HepG2 (cell line): ENCODE measurements at regions not wholly inside any gene's neighbourhood (a gene's known extent, or its start where the extent isn't known, plus 50 kb on each side); places are given as distances from the start of the nearest gene placed in this dataset.

Experiments used
- ATAC-seq: fragments of 200-7000 bp; cut with Tn5 transposase; 3 replicates; pipeline ENCODE4 v1.9.1; 2020; ENCODE audit warnings: mild to moderate bottlenecking, moderate library complexity
- BruUV-seq: library from RNA; stranded (reverse); fragments of 400-500 nt; replicated peaks from 2 replicates; lab custom pipeline; 2021; lab: Mats Ljungman, UMichigan
- CTCF ChIA-PET: fragments of 300-600 bp; formaldehyde crosslinking; extraction: SDS; loops from one replicate; lab custom pipeline; 2021; ENCODE audit warnings: low total read pairs, inconsistent platforms, low intra/inter-chr PET ratio; lab: Yijun Ruan, JAX
- POLR2A ChIA-PET: fragments of 350-600 bp; sonication (Branson Sonifier 250); formaldehyde crosslinking; loops from one replicate; lab custom pipeline; 2020; ENCODE audit warnings: antibody characterized with exemption, inconsistent platforms; lab: Yijun Ruan, JAX
- DNase-seq: peaks from one replicate; pipeline ENCODE4 v3.0.0-alpha.2; 2015; ENCODE audit warnings: low spot score
- FAIRE-seq: peaks from 3 replicates; lab custom pipeline; 2011; peaks lifted over from hg19 to GRCh38; lab: Jason Lieb, UNC
- H2AFZ ChIP-seq: one replicate; pipeline ENCODE4 v1.6.1; 2011; ENCODE audit warnings: low read length, inconsistent platforms
- H3K27ac ChIP-seq: fragments of 300-600 bp; 3 replicates; pipeline ENCODE4 v1.8.0; 2011; ENCODE audit warnings: mixed run types, mild to moderate bottlenecking, mixed read lengths, low read length, inconsistent platforms; ENCODE audit not compliant: insufficient read depth; ENCODE audit errors: extremely low read length
- H3K27me3 ChIP-seq, 2 experiments: fragments of 200-600 bp in 1 of 2; 2 replicates in 1 of 2; 3 replicates in 1 of 2; pipeline versions ENCODE4 v1.6.0 to v1.8.0; 2011; ENCODE audit warnings: low read length in 2 of 2, mild to moderate bottlenecking in 2 of 2, moderate library complexity in 2 of 2, inconsistent platforms in 1 of 2; ENCODE audit not compliant: insufficient read depth in 2 of 2, control insufficient read depth in 1 of 2
- H3K36me3 ChIP-seq, 2 experiments: fragments of 200-600 bp in 1 of 2; replicated peaks in 1 of 2; 2 replicates in 1 of 2; 3 replicates in 1 of 2; pipeline versions ENCODE4 v1.5.1 to v1.8.0; 2011; ENCODE audit warnings: low read length in 2 of 2, inconsistent platforms in 1 of 2; ENCODE audit not compliant: insufficient read depth in 2 of 2, control insufficient read depth in 1 of 2
- H3K4me1 ChIP-seq: 2 replicates; pipeline ENCODE4 v1.5.1; 2012; ENCODE audit warnings: low read length, inconsistent platforms; ENCODE audit not compliant: insufficient read depth
- H3K4me2 ChIP-seq: 2 replicates; pipeline ENCODE4 v1.6.0; 2011; ENCODE audit warnings: low read depth, low read length, inconsistent platforms
- H3K4me3 ChIP-seq, 3 experiments: fragments of 200-600 bp in 1 of 3; sonication (generic), shearing (Covaris generic) in 1 of 3; replicated peaks in 1 of 3; 2 replicates each; pipeline ENCODE4 v1.5.1; 2011 to 2016; ENCODE audit warnings: low read length in 3 of 3, inconsistent platforms in 2 of 3, low read depth in 2 of 3, mild to moderate bottlenecking in 2 of 3, control low read depth in 1 of 3, mixed read lengths in 1 of 3; ENCODE audit not compliant: insufficient read depth in 1 of 3
- H3K79me2 ChIP-seq: one replicate; pipeline ENCODE4 v1.6.1; 2011; ENCODE audit warnings: low read length, inconsistent platforms; ENCODE audit not compliant: insufficient read depth
- H3K9ac ChIP-seq: 2 replicates; pipeline ENCODE4 v1.6.0; 2011; ENCODE audit warnings: mild to moderate bottlenecking, low read depth, low read length, inconsistent platforms; ENCODE audit not compliant: insufficient read depth
- H3K9me3 ChIP-seq: 2 replicates; pipeline ENCODE4 v1.5.1; 2012; ENCODE audit warnings: mild to moderate bottlenecking, low read length
- H4K20me1 ChIP-seq: 2 replicates; pipeline ENCODE4 v1.6.0; 2011; ENCODE audit warnings: inconsistent platforms, mild to moderate bottlenecking, low read length, moderate library complexity; ENCODE audit not compliant: insufficient read depth
- HOXD1 ChIP-seq: sonication (generic); formaldehyde crosslinking; IDR thresholded peaks from 2 replicates; pipeline ENCODE4 v1.5.0; 2020; ENCODE audit warnings: missing genetic modification reagents
- ZNF674 ChIP-seq: sonication (generic); formaldehyde crosslinking; IDR thresholded peaks from 2 replicates; pipeline ENCODE4 v1.5.0; 2020; ENCODE audit warnings: low read depth, mild to moderate bottlenecking, missing genetic modification reagents
- WGBS: methylation state at CpG from one replicate; pipeline ENCODE4 v1.1.6; 2017; ENCODE audit warnings: low lambda C conversion rate; 5-methylcytosine and 5-hydroxymethylcytosine counted together
- in situ Hi-C: cut with HindIII; loops from 2 replicates; pipeline ENCODE4 v1.10.0; 2017; ENCODE audit warnings: low pct_unique_long_range_greater_than_20kb; ENCODE audit not compliant: extremely low pct_ligation_motif_present
- intact Hi-C: fragments of 100-400 bp; cut with micrococcal nuclease; formaldehyde crosslinking; loops from one replicate; pipeline ENCODE4 v1.10.0; 2022; ENCODE audit not compliant: unreplicated experiment
- TF ChIP-seq, protein P1 (sequence below), 2 experiments: sonication (generic) in 1 of 2; formaldehyde crosslinking in 1 of 2; IDR thresholded peaks; 2 replicates each; pipeline versions ENCODE4 v1.4.0 to v1.6.1; 2018 to 2020; ENCODE audit warnings: missing genetic modification reagents in 2 of 2, borderline replicate concordance in 1 of 2, low read depth in 1 of 2, mild to moderate bottlenecking in 1 of 2, missing biosample characterization in 1 of 2
- TF ChIP-seq, protein P2 (sequence below): sonication (generic); formaldehyde crosslinking; IDR thresholded peaks from 2 replicates; pipeline ENCODE4 v1.8.1; 2023; ENCODE audit warnings: mild to moderate bottlenecking, missing genetic modification reagents
- TF ChIP-seq, protein P3 (sequence below): sonication (generic); formaldehyde crosslinking; IDR thresholded peaks from 2 replicates; pipeline ENCODE4 v1.4.0; 2020; ENCODE audit warnings: missing genetic modification reagents
- TF ChIP-seq, protein P4 (sequence below): IDR thresholded peaks from 2 replicates; pipeline ENCODE4 v1.6.1; 2012; ENCODE audit warnings: low read depth, low read length, improper control_type of control experiment
- TF ChIP-seq, protein P5 (sequence below), 2 experiments: fragments of 450-650 bp in 1 of 2; sonication (generic) in 1 of 2; formaldehyde crosslinking; IDR thresholded peaks; 2 replicates each; pipeline versions ENCODE4 v1.5.0 to v1.8.0; 2020 to 2022; ENCODE audit warnings: mild to moderate bottlenecking in 1 of 2, missing genetic modification reagents in 1 of 2

DNA sequence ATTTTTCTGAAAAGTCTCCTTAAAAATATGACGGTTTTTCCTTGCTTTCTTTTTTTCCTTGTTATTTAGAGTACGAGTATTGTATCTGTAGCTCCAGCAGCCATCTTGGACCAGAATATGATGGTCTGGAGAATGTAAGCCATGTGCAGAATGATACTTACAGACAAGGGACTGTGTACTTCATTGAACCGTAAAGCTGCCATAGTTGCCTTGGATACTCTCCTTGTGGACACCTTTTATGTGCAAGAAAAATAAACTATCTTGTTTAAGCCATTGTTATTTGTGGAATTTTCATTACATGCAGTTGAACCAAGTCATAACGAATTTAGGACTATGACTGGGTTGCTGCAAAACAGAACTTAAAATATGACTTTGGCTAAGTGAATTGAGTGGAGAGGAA lies 485.8 kb upstream of the CITED2 start (continued):
- TF ChIP-seq, protein P1, sequence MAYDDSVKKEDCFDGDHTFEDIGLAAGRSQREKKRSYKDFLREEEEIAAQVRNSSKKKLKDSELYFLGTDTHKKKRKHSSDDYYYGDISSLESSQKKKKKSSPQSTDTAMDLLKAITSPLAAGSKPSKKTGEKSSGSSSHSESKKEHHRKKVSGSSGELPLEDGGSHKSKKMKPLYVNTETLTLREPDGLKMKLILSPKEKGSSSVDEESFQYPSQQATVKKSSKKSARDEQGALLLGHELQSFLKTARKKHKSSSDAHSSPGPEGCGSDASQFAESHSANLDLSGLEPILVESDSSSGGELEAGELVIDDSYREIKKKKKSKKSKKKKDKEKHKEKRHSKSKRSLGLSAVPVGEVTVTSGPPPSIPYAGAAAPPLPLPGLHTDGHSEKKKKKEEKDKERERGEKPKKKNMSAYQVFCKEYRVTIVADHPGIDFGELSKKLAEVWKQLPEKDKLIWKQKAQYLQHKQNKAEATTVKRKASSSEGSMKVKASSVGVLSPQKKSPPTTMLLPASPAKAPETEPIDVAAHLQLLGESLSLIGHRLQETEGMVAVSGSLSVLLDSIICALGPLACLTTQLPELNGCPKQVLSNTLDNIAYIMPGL (CRISPR knock-in tag; IDR thresholded peaks at IDR 0.05; ENCODE audit: borderline replicate concordance in 1 of 2, low read depth in 1 of 2) = no peak

DNA sequence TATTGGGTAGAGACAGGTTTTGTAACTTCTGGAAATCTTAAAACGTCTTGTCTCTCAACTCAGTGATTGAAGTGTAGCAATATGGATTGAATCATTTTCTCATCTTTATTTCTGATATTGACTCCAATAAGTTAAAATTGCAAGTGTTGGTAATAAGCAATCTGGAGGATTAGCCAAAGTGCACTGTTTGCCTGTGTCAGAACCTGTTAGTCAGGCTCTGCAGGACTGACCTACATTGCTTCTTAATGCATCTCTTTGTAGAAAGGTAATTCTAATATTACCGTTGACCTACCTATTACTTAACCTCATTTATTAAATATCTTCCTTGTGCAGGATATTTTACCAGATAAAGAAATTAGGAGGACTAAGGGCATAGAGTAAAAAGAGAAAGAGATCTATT lies 484.0 kb upstream of the CITED2 start:
- Histone ChIP-seq H4K20me1 (no peaks in the 10 kb centered on the region), H3K27me3 (no peaks in the 10 kb centered on the region), H3K9ac (no peak overlapping the region), H3K79me2 (no peaks in the 10 kb centered on the region), H3K4me1 (peaks cover 20% of the 10 kb centered on the region), H3K4me2 (no peak overlapping the region), H3K9me3 (peaks cover 7% of the 10 kb centered on the region; the same call in 1 of the 2 replicates), H3K4me3 (no peak overlapping the region), H2AFZ (no peak overlapping the region), H3K36me3 (no peaks in the 10 kb centered on the region), H3K27ac (no peak overlapping the region)
- DNase-seq (no peak), ATAC-seq (no peak), FAIRE-seq (no peak)
- in situ Hi-C loops = no loop called here
- TF ChIP-seq, protein P2, sequence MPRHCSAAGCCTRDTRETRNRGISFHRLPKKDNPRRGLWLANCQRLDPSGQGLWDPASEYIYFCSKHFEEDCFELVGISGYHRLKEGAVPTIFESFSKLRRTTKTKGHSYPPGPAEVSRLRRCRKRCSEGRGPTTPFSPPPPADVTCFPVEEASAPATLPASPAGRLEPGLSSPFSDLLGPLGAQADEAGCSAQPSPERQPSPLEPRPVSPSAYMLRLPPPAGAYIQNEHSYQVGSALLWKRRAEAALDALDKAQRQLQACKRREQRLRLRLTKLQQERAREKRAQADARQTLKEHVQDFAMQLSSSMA = no peak
- TF ChIP-seq, protein P3, sequence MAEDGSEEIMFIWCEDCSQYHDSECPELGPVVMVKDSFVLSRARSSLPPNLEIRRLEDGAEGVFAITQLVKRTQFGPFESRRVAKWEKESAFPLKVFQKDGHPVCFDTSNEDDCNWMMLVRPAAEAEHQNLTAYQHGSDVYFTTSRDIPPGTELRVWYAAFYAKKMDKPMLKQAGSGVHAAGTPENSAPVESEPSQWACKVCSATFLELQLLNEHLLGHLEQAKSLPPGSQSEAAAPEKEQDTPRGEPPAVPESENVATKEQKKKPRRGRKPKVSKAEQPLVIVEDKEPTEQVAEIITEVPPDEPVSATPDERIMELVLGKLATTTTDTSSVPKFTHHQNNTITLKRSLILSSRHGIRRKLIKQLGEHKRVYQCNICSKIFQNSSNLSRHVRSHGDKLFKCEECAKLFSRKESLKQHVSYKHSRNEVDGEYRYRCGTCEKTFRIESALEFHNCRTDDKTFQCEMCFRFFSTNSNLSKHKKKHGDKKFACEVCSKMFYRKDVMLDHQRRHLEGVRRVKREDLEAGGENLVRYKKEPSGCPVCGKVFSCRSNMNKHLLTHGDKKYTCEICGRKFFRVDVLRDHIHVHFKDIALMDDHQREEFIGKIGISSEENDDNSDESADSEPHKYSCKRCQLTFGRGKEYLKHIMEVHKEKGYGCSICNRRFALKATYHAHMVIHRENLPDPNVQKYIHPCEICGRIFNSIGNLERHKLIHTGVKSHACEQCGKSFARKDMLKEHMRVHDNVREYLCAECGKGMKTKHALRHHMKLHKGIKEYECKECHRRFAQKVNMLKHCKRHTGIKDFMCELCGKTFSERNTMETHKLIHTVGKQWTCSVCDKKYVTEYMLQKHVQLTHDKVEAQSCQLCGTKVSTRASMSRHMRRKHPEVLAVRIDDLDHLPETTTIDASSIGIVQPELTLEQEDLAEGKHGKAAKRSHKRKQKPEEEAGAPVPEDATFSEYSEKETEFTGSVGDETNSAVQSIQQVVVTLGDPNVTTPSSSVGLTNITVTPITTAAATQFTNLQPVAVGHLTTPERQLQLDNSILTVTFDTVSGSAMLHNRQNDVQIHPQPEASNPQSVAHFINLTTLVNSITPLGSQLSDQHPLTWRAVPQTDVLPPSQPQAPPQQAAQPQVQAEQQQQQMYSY (CRISPR knock-in tag) = no peak
- TF ChIP-seq, protein P4, sequence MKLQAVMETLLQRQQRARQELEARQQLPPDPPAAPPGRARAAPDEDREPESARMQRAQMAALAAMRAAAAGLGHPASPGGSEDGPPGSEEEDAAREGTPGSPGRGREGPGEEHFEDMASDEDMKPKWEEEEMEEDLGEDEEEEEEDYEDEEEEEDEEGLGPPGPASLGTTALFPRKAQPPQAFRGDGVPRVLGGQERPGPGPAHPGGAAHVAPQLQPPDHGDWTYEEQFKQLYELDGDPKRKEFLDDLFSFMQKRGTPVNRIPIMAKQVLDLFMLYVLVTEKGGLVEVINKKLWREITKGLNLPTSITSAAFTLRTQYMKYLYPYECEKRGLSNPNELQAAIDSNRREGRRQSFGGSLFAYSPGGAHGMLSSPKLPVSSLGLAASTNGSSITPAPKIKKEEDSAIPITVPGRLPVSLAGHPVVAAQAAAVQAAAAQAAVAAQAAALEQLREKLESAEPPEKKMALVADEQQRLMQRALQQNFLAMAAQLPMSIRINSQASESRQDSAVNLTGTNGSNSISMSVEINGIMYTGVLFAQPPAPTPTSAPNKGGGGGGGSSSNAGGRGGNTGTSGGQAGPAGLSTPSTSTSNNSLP = no peak
- TF ChIP-seq ZNF674 (CRISPR knock-in tag) (no peak), HOXD1 (CRISPR knock-in tag) (no peak)
- TF ChIP-seq, protein P5, sequence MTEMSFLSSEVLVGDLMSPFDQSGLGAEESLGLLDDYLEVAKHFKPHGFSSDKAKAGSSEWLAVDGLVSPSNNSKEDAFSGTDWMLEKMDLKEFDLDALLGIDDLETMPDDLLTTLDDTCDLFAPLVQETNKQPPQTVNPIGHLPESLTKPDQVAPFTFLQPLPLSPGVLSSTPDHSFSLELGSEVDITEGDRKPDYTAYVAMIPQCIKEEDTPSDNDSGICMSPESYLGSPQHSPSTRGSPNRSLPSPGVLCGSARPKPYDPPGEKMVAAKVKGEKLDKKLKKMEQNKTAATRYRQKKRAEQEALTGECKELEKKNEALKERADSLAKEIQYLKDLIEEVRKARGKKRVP (CRISPR knock-in tag; IDR thresholded peaks at IDR 0.05) = no peak
- CTCF ChIA-PET = no interaction called here
- POLR2A ChIA-PET = no interaction called here
- intact Hi-C loops = no loop called here
- no TSS peak for BruUV-seq
- WGBS = 30% methylated on average over 2 of the region's 2 CpGs
